22Rv1 (cell line): ENCODE measurements at regions not wholly inside any gene's neighbourhood (a gene's known extent, or its start where the extent isn't known, plus 50 kb on each side); places are given as distances from the start of the nearest gene placed in this dataset.

Experiments used
- ZFX ChIP-seq: fragments of 450-650 bp; IDR thresholded peaks from 2 replicates; pipeline ENCODE4 v1.6.1; 2017; ENCODE audit warnings: antibody characterized with exemption, borderline replicate concordance
- TF ChIP-seq, protein P1 (sequence below): fragments of 450-650 bp; IDR thresholded peaks from 2 replicates; pipeline ENCODE4 v1.5.1; 2017; ENCODE audit warnings: mild to moderate bottlenecking

- TF ChIP-seq, protein P1, sequence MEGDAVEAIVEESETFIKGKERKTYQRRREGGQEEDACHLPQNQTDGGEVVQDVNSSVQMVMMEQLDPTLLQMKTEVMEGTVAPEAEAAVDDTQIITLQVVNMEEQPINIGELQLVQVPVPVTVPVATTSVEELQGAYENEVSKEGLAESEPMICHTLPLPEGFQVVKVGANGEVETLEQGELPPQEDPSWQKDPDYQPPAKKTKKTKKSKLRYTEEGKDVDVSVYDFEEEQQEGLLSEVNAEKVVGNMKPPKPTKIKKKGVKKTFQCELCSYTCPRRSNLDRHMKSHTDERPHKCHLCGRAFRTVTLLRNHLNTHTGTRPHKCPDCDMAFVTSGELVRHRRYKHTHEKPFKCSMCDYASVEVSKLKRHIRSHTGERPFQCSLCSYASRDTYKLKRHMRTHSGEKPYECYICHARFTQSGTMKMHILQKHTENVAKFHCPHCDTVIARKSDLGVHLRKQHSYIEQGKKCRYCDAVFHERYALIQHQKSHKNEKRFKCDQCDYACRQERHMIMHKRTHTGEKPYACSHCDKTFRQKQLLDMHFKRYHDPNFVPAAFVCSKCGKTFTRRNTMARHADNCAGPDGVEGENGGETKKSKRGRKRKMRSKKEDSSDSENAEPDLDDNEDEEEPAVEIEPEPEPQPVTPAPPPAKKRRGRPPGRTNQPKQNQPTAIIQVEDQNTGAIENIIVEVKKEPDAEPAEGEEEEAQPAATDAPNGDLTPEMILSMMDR: no peak
- TF ChIP-seq ZFX: no peak
These were observed 214.2 kb downstream of the SH2D4B start for GRCh38 chr10:80751940-80752339.
